RWPE2 (cell line): ENCODE measurements at regions not wholly inside any gene's neighbourhood (a gene's known extent, or its start where the extent isn't known, plus 50 kb on each side); places are given as distances from the start of the nearest gene placed in this dataset.
A peak's percentile ranks its signal among the peaks of the same experiment; 100 is the strongest.
"Not testable (repeated sequence)": the region's sequence is repeated elsewhere in the genome, so short reads cannot be mapped to it uniquely, and the experiment has no call there.

ENCODE experiments used
- ATAC-seq: fragments of 200-7000 bp; cut with Tn5 transposase; 3 replicates; pipeline ENCODE4 v1.9.1; 2021; ENCODE audit warnings: low read depth
- DNase-seq: peaks from one replicate; pipeline ENCODE4 v3.0.0-alpha.2; 2020; ENCODE audit warnings: low spot score
- H3K27ac ChIP-seq: fragments of 450-650 bp; 2 replicates; pipeline ENCODE4 v1.5.1; 2017; ENCODE audit warnings: mild to moderate bottlenecking; ENCODE audit not compliant: poor library complexity, severe bottlenecking
- H3K27me3 ChIP-seq: fragments of 250-450 bp; sonication (Bioruptor Pico); 2 replicates; pipeline ENCODE4 v1.5.1; 2021; ENCODE audit warnings: mild to moderate bottlenecking, moderate library complexity; ENCODE audit not compliant: insufficient read depth, poor library complexity, severe bottlenecking
- H3K36me3 ChIP-seq: fragments of 250-450 bp; sonication (Bioruptor Pico); 2 replicates; pipeline ENCODE4 v1.5.1; 2020; ENCODE audit warnings: low read depth, mild to moderate bottlenecking, moderate library complexity
- H3K4me1 ChIP-seq: fragments of 250-450 bp; sonication (Bioruptor Pico); 2 replicates; pipeline ENCODE4 v1.5.1; 2021; ENCODE audit warnings: mild to moderate bottlenecking, moderate library complexity; ENCODE audit not compliant: insufficient read depth, poor library complexity, severe bottlenecking
- H3K4me3 ChIP-seq: fragments of 250-450 bp; sonication (Bioruptor Pico); 2 replicates; pipeline ENCODE4 v1.5.1; 2021; ENCODE audit warnings: mild to moderate bottlenecking, moderate library complexity; ENCODE audit not compliant: severe bottlenecking
- H3K9me3 ChIP-seq: fragments of 250-450 bp; sonication (Bioruptor Pico); 2 replicates; pipeline ENCODE4 v1.5.1; 2021; ENCODE audit warnings: mild to moderate bottlenecking, moderate library complexity; ENCODE audit not compliant: severe bottlenecking
- CTCF ChIP-seq: fragments of 450-650 bp; IDR thresholded peaks from one replicate; pipeline ENCODE4 v1.5.1; 2017; ENCODE audit warnings: mild to moderate bottlenecking, moderate library complexity; ENCODE audit not compliant: poor library complexity, severe bottlenecking

- no peaks in the 10 kb centered on the region for H3K9me3 ChIP-seq
- DNase-seq, result no peak
- no peak for ATAC-seq
- no peaks in the 10 kb centered on the region for H3K4me1 ChIP-seq
- H3K27me3 ChIP-seq, result no peaks in the 10 kb centered on the region
- H3K36me3 ChIP-seq, result no peaks in the 10 kb centered on the region
- H3K4me3 ChIP-seq, result no peak overlapping the region
- no peak for TF ChIP-seq CTCF
- no peak overlapping the region for H3K27ac ChIP-seq
Observed at GRCh38 chr4:77273412-77273811, 116.4 kb downstream of the CCNG2 start.

- H3K27me3 ChIP-seq, H3K9me3 ChIP-seq, H3K27ac ChIP-seq, DNase-seq, H3K4me1 ChIP-seq, H3K36me3 ChIP-seq, H3K4me3 ChIP-seq: not testable (repeated sequence)
- peak; percentile 25; the same call in 1 of the 3 replicates for ATAC-seq
Observed at GRCh38 chr4:77279114-77279513, 122.1 kb downstream of the CCNG2 start.

- Histone ChIP-seq H3K36me3 (no peaks in the 10 kb centered on the region), H3K27ac (no peak overlapping the region), H3K9me3 (no peaks in the 10 kb centered on the region), H3K4me1 (no peaks in the 10 kb centered on the region), H3K27me3 (no peaks in the 10 kb centered on the region), H3K4me3 (no peak overlapping the region)
- ATAC-seq (no peak), DNase-seq (no peak)
- no peak for TF ChIP-seq CTCF
Observed at GRCh38 chr4:77282305-77282704, 125.3 kb downstream of the CCNG2 start.

GRCh38 chr4:77284036-77284435 lies 127.0 kb downstream of the CCNG2 start:
- H3K36me3 ChIP-seq, result no peaks in the 10 kb centered on the region
- DNase-seq (no peak), ATAC-seq (no peak)
- H3K27ac ChIP-seq, result no peak overlapping the region
- no peaks in the 10 kb centered on the region for H3K9me3 ChIP-seq
- no peaks in the 10 kb centered on the region for H3K4me1 ChIP-seq
- TF ChIP-seq CTCF, result no peak
- no peaks in the 10 kb centered on the region for H3K27me3 ChIP-seq
- H3K4me3 ChIP-seq, result no peak overlapping the region

- TF ChIP-seq CTCF, result no peak
- DNase-seq, result no peak
- Histone ChIP-seq H3K27ac (no peak overlapping the region), H3K27me3 (no peaks in the 10 kb centered on the region), H3K9me3 (no peaks in the 10 kb centered on the region), H3K36me3 (no peaks in the 10 kb centered on the region), H3K4me1 (no peaks in the 10 kb centered on the region), H3K4me3 (no peak overlapping the region)
- no peak for ATAC-seq
Observed at GRCh38 chr4:77286906-77287305, 129.9 kb downstream of the CCNG2 start.
